NCI-H128 (cell line): ENCODE measurements at regions not wholly inside any gene's neighbourhood (a gene's known extent, or its start where the extent isn't known, plus 50 kb on each side); places are given as distances from the start of the nearest gene placed in this dataset.

Experiments used
- DNase-seq: peaks from one replicate; lab custom pipeline; 2025; ENCODE audit not compliant: unreplicated experiment; lab: John Stamatoyannopoulos, UW

GRCh38 chr13:107360010-107360409, 792.1 kb upstream of the ARGLU1 start:
- DNase-seq = no peak

DNA sequence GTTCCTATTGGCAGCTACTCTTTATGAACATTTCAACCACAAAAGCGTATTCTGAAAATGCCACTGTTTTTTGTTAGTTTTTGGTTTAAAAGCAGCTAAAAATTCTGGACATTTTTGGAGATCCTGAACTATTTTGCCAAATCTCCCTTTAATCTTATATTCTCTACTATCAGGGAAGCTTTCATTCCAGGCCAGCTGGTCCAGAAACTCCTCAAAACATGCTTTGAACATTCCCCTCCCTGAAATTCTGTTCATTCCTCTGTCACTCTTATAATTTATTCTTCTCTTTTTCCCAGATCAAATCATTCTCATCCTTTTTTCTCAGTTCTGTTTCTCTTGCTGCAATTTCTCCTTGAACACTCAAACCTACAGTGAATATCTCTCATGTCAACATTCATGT, 790.9 kb upstream of the ARGLU1 start:
- DNase-seq = no peak

- no peak for DNase-seq
Observed at GRCh38 chr13:107351305-107351704, 783.4 kb upstream of the ARGLU1 start.

- no peak for DNase-seq
Observed at GRCh38 chr13:107348925-107349324, 781.0 kb upstream of the ARGLU1 start.

GRCh38 chr13:107348471-107348870, 780.5 kb upstream of the ARGLU1 start:
- no peak for DNase-seq

- no peak for DNase-seq
Observed at GRCh38 chr13:107347641-107348369, 779.9 kb upstream of the ARGLU1 start.

DNA sequence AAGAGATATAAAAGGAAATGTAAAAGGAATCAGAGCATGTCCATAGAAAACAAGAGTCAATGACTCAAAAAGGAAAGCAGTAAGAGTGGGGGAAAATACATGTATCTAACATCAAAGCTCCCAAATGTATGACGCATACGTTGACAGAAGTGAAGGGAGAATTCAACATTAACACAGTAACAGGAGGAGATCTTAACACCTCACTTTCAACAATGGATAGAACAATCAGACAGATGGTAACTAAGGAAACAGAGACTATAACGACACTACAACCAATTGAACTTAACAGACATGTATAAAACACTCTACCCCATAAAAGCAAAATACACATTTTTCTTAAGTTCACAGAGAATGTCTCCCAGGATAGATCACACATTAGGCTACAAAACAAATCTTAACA, 774.8 kb upstream of the ARGLU1 start:
- no peak for DNase-seq

GRCh38 chr13:107339209-107339608, 771.3 kb upstream of the ARGLU1 start:
- DNase-seq = no peak

DNA sequence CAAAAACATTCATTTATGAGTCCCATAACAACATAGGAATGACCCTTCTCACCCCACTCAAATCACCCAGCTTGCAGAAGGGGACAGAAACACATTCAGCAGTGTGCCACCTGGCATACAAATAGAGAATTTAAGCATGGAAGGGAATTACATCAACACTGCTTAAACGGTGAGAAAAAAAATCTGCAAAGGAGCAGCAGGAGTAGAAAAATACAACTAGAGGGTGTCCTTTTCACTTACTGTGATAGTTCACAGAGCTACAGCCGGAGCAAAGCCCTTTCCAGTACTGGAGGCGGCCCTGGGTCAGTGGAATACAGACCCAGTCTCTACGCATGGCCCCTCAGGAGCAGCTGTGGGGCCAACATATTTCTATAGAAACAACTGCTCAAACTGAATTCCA, 764.3 kb upstream of the ARGLU1 start:
- no peak for DNase-seq

DNA sequence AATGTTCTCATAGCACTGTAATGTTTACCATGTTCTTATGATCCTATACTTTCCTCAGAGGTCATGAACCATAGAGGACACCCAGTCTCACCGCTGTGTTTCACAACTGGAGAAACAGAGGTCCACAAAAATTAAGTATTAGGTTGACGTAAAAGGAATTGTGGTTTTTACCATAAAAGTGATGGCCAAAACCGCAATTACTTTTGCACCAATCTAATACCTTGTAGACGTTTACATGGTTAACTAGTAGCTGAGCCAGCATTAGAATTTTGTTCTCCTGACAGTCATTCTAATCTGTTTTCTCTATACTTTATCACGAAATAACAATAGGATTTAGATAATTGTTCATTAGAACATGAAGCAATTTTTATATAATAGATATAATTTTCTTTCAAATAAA, 763.4 kb upstream of the ARGLU1 start:
- no peak for DNase-seq

GRCh38 chr13:107330484-107330883, 762.5 kb upstream of the ARGLU1 start:
- no peak for DNase-seq

- DNase-seq = no peak
Observed at GRCh38 chr13:107329991-107330390, 762.1 kb upstream of the ARGLU1 start.

GRCh38 chr13:107324416-107325204, 756.7 kb upstream of the ARGLU1 start:
- DNase-seq = no peak

GRCh38 chr13:107322228-107322627, 754.3 kb upstream of the ARGLU1 start:
- no peak for DNase-seq

DNA sequence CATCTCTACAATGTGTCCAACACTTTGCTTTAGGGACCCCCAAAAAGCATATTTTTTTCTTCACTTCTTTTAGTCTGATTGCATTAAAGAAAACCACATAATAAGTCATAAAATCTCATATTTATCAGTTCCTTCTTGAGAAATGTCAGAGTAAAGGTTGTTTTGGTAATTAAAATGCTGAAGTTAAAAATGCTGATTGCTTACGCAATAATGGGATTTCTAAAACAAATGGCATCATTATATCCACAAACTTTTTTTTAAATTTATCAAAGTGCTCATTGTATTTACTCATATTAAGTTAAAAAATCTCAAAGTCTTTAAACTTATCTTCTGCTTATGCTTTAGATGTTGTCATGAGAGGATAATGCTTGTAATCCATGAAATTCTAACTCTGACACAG, 737.2 kb upstream of the ARGLU1 start:
- no peak for DNase-seq

DNA sequence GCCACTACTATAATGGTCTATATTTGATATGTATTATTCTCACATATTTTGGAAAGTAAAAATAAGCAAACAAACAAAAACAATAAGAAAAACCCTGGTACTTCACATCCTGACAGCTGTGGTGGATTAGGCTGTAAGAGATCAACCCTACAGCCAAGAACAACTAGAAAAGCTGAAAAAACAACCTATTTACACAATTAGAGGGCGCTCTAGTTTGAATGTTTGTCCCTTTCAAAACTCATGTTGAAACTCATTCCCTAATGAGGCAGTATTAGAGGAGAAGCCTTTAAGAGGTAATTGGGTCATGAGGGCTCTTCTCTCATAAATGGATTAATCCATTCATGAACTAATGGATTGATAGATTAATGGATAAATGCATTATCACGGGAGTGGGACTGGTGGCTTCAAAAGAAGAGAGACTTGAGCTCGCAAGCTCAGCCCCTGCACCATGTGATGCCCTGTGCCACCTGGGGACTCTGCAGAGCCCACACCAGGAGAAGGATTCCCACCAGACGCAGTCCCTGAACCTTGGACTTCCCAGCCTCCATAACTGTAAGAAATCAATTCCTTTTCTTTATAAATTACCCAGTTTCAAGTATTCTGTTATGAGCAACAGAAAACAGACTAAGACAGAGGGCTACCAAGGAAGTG, 733.9 kb upstream of the ARGLU1 start:
- DNase-seq = no peak

- no peak for DNase-seq
Observed at GRCh38 chr13:107299717-107300116, 731.8 kb upstream of the ARGLU1 start.

GRCh38 chr13:107296804-107297203, 728.9 kb upstream of the ARGLU1 start:
- DNase-seq = no peak

- DNase-seq = no peak
Observed at GRCh38 chr13:107295416-107296140, 727.6 kb upstream of the ARGLU1 start.

DNA sequence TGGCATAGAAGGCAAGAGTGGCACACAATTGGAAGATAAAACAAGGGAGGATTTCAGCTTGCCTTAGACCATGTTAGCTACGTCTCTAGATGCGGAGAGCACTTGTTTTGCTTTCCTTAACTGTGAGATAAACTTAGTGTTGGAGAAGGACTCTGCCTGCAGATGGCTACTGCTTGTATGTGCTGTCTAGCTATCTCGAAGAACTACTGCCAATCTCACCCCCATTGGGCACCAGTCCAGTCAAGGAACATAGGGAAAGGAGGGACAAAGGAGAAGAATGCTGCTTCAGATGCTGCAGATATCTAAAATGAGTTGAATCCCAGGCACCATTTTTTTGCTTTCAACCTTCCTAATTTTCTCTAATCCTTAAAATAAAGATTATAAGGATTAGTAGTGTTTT, 726.0 kb upstream of the ARGLU1 start:
- DNase-seq = no peak

GRCh38 chr13:107291875-107292274, 723.9 kb upstream of the ARGLU1 start:
- no peak for DNase-seq
